Coronary artery (tissue), 2 donors: ENCODE measurements at regions not wholly inside any gene's neighbourhood (a gene's known extent, or its start where the extent isn't known, plus 50 kb on each side); places are given as distances from the start of the nearest gene placed in this dataset.
"Not testable (repeated sequence)": the region's sequence is repeated elsewhere in the genome, so short reads cannot be mapped to it uniquely, and the experiment has no call there.

Experiments
- DNase-seq: peaks from one replicate; pipeline ENCODE4 v3.0.0-alpha.2; 2017; ENCODE audit warnings: low spot score
- H3K27ac ChIP-seq, 2 donors: fragments of 200-600 bp; sonication (generic); one replicate each; pipeline ENCODE4 v1.5.1; 2016 to 2019
- H3K4me3 ChIP-seq: fragments of 200-600 bp; sonication (generic); 2 replicates; pipeline ENCODE4 v1.5.1; 2016; ENCODE audit warnings: mild to moderate bottlenecking, moderate library complexity
- TF ChIP-seq, protein P1 (sequence below): fragments of 200-600 bp; sonication (generic); IDR thresholded peaks from one replicate; pipeline ENCODE4 v1.5.1; 2019; ENCODE audit warnings: antibody characterized with exemption

DNA sequence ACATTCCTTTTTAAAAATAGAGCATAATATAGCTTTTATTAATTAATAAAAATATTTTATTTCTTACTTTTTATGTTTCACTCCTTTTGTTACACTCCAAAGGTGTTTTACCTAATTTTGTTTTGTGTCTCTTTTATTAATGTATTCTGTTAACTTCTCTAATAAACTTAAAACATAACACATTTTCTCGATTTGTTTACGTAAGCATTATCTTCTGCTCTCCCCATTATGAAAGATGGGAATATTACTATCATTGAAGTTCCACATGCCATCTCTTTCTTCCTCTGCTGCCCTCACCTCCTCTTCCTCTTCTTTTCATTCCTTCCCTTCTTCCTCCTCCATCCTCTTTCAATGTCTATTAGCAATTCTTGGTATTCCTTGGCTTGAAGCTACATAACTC lies 85.0 kb upstream of the HCRTR2 start:
- H3K27ac ChIP-seq, result no peak overlapping the region
- DNase-seq, result no peak
- no peak overlapping the region for H3K4me3 ChIP-seq
- TF ChIP-seq, protein P1, sequence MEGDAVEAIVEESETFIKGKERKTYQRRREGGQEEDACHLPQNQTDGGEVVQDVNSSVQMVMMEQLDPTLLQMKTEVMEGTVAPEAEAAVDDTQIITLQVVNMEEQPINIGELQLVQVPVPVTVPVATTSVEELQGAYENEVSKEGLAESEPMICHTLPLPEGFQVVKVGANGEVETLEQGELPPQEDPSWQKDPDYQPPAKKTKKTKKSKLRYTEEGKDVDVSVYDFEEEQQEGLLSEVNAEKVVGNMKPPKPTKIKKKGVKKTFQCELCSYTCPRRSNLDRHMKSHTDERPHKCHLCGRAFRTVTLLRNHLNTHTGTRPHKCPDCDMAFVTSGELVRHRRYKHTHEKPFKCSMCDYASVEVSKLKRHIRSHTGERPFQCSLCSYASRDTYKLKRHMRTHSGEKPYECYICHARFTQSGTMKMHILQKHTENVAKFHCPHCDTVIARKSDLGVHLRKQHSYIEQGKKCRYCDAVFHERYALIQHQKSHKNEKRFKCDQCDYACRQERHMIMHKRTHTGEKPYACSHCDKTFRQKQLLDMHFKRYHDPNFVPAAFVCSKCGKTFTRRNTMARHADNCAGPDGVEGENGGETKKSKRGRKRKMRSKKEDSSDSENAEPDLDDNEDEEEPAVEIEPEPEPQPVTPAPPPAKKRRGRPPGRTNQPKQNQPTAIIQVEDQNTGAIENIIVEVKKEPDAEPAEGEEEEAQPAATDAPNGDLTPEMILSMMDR, result no peak

DNA sequence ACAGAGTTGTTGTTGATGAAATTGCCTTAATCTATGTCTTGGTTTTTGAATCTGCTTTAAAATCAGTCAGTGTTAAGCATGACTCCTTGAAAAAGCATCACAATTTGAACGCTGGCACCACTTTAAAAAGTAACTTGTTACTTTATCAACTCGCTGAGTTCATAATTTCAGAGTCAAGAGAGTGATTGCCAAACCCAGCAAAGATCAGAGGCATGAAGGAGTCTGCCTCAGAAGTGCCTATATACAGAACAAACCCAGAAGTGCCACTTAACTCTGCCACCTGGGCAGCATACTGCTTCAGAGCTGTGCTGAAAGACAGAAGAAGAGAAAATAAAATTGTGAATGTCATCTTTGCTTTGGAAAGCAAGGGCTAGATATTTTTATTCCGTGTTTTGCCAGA lies 73.6 kb upstream of the HCRTR2 start:
- no peak overlapping the region for H3K27ac ChIP-seq
- TF ChIP-seq, protein P1, result no peak
- H3K4me3 ChIP-seq, result no peak overlapping the region
- DNase-seq, result no peak

DNA sequence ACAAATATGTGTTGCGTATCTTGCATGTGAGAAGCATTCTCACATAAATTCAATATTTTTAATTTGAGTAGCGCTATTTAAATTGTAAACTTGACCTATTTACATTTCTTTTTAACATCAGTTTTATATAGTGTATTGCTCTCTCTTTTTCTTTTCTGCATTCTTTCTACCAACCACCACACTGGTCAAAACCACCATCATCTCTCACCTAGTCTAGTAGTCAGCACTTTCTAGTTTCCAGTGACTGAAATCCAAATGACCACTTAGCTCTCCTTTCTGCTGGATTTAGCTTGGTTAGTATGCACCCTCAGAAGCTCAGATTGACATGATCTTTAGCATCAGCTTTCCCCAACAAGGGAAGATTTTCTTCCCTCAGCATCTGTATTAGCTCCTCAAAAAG lies 73.2 kb upstream of the HCRTR2 start:
- H3K4me3 ChIP-seq, result no peak overlapping the region
- TF ChIP-seq, protein P1, result no peak
- H3K27ac ChIP-seq, result no peak overlapping the region
- DNase-seq, result no peak

DNA sequence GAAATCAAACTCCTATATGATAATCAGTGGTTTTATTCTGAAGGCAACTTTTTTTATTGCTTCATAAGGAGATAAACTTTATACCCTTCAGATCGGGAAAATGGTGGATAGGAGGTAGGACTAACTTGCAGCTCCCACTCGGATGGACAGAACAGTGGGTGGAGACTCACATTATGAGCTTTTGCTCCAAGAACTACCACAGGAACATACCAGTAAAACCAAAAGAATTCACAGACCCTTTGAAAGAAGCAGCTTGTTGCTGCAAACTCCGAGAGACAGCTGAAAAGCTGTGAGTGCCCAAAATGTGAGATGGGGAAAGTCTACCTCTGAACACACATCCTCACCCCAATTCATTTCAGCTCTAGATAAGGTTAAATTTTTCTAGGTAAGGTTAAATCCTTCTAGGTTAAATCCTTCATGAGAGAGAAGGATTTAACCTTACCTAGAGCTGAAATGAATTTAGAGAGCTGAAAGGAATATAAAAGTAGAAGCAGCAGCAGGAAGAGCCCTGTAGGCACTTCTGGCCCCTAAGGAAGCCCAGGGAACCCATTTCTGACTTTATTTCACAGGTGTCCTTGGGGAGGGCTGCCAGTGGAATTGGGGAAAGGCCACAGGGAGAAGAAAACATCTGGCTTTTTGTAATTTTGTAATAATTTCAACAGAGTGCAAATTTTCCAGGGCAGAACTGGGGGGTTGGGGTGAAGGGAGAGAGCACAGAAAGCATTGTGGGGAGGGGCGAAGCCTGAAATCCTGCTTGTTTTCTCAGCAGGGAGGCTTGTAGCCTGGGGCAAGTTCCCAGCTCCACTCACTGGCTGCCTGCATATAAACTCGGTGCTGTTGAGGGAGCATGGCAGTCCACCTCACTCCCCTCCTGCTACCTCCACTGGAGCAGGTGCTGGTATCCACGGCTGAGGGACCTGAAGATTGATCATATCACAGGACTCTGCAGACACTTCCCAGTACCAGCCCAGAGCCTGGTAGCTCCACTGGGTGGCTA lies 65.9 kb upstream of the HCRTR2 start:
- Histone ChIP-seq H3K27ac (no peak overlapping the region), H3K4me3 (no peak overlapping the region)
- TF ChIP-seq, protein P1, result no peak
- DNase-seq, result no peak

- DNase-seq, result no peak
- Histone ChIP-seq H3K27ac (no peak overlapping the region), H3K4me3 (no peak overlapping the region)
- TF ChIP-seq, protein P1, result no peak
Measured at GRCh38 chr6:55117267-55117666, 57.0 kb upstream of the HCRTR2 start.

DNA sequence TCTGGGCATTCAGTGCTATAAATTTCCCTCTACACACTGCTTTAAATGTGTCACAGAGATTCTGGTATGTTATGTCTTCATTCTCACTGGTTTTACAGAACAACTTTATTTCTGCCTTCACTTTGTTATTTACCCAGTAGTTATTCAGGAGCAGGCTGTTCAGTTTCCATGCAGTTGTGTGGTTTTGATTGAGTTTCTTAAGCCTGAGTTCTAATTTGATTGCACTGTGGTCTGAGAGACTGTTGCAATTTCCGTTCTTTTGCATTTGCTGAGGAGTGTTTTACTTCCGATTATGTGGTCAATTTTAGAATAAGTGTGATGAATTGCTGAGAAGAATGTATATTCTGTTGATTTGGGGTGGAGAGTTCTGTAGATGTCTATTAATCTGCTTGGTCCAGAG lies 50.1 kb upstream of the HCRTR2 start:
- not testable (repeated sequence) for DNase-seq, H3K27ac ChIP-seq, H3K4me3 ChIP-seq
